HTR-8/SVneo (cell line): ENCODE measurements at regions not wholly inside any gene's neighbourhood (a gene's known extent, or its start where the extent isn't known, plus 50 kb on each side); places are given as distances from the start of the nearest gene placed in this dataset.

Source experiments
- DNase-seq: peaks from one replicate; pipeline ENCODE4 v3.0.0; 2011; ENCODE audit warnings: low spot score, mixed read lengths; ENCODE audit not compliant: insufficient read length
- FAIRE-seq: peaks from 2 replicates; lab custom pipeline; 2011; peaks lifted over from hg19 to GRCh38; lab: Jason Lieb, UNC

DNA sequence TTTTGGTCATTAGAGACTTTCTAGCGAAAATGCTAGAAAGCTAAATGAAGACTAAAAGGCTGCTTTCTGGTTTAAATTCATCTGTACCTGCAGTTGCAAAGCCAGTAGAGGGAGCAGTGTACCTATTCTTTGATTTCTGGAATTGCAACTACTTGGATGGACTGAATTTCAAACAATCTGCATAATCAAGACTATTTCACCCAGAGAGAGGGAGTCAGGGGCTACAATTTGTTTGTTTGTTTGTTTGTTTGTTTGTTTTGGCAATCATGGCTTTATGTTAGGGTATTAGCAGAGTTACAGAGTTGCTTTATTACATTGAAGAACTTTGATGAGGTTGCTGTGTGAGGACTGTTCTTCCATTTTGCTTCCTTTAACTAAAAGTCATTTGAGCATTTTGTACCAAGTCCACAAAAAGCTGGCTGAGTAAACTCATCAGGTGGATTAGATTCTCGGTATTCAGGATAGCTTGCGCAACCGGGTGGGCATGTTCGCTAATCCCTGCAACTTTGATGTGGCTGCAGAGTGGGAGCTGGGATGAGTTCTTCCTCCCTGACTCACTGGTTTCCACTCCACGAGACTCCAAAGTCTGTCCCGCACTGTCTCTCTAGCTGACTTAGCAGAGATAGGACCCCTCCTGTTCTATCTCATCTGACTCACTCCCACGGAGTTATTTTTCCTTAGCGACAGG lies 80.0 kb upstream of the TUT7 start:
- peak; percentile 53 for DNase-seq
- no peak for FAIRE-seq

DNA sequence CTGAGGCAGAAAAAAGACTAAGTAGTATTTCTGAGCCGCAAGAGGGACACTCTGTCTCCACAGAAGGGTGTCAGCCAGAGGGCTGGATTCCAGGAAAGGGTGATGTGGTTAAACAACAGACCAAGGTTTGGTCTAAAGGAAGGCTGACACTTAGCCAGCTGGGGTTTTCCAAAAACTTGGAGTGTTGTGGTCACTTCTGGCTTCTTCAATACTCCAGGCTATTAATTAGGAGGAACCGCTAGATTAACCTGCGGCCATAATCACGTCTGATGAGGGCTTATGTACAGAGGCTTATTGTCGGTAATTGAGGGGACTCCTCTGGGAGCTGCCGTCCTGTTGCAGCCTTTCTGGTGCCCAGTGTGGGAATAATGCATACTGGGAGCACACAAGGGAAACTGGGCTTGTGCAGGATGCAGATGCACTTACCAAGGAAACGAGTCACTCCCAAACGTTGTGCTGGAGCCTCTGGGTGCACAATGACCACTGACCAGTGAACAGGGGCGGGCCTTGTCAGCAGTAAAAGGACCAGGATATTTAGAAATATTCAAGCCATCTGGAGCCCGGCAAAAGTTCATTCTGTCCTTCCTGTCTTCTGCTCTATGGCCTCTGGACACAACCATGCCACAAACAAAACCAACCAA lies 70.2 kb upstream of the TUT7 start:
- DNase-seq, result no peak
- no peak for FAIRE-seq

DNA sequence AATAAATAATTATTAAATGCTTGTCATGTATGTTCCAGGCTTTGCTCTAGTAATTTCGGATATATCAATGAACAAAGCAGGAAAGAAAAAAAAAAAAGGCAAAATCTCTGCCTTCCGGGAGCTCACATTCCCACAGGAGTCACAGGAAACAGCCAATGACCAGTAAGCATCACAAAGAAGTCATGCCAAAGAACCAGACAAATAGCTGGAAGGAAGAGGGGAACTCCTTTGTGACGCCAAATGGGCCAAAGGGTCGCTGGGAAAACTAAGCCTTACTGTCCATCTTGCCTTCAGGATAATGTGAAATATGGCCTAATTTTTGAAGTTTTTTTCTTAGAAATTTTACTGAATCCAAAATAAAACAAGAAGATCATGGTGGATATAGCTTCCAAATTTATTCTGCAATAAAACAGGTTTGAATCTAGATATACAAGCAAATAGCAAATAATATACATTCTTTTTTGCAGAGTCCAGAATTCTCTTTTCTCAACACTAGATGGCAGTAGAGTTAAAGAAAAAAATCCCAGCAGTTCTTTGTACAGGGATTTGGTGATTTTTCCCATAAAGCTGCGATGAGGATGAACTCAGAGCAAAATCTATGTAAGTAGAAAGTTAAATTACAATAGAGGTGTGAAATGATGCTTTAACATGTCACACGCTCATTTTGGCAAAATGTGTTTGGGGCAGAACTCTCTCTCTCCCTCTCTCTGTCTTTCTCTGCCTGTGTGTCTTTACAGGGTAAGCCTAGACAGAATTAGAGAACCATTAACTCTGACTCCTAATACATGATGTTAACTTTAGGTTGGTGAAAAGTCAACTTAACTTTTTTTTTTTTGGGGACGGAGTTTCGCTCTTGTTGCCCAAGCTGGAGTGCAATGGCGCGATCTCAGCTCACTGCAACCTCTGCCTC lies 60.0 kb upstream of the TUT7 start:
- peak; percentile 31 for DNase-seq
- no peak for FAIRE-seq

DNA sequence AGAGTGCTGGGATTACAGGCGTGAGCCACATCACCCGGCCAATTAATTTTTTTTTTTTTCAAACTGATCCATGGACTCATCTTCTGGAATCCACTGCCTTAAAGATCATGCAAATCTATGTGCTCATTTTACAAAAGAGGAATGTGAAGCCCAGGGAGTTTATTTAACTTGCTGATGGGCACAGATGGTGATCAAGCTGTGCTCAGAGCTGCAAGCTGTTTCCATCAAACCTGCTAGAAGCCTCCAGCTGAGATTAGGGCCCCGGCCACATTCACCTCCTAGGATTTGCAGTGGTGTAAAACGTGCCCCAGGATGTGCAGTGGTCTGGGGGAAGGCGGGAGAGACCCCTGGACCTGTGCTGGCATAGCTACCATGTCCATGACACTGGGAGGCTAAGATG lies 56.1 kb upstream of the TUT7 start:
- DNase-seq (no peak), FAIRE-seq (no peak)

DNA sequence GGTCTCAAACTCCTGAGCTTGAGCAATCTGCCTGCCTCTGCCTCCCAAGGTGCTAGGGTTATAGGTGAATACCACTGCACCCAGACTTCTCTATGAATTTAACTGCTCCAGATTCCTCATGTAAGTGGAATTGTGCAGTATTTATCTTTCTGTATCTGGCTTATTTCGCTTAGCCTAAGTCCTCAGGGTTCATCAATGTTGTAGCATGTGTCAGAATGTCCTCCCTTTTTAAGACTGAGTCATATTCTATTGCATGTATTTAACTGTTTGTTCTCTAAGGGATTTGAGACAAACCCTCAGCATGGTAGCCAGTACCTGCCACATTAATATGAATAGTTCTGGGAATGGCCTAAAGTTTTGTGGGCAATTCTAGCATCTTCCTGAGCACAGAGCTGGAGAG lies 53.9 kb upstream of the TUT7 start:
- DNase-seq (no peak), FAIRE-seq (no peak)

DNA sequence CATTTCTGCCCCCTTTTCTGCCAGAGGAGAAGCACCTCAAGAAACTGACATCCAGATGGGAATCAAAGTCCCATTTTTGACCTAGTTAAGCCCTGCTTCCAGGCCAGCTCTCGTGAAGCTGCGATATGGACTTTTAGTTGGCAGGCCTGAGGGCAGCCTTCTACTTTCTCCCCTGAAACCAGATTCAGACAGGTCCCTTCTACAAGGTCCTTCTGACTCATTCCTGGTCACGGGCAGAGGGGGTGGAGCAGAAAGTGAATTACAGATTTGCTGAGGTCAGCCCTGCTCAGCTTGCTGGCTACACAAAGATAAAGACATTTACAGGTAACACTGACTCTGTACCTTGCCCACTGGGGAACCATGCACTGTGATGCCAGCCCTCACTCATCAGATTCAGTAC lies 52.8 kb upstream of the TUT7 start:
- DNase-seq, result peak; percentile 4
- no peak for FAIRE-seq

DNA sequence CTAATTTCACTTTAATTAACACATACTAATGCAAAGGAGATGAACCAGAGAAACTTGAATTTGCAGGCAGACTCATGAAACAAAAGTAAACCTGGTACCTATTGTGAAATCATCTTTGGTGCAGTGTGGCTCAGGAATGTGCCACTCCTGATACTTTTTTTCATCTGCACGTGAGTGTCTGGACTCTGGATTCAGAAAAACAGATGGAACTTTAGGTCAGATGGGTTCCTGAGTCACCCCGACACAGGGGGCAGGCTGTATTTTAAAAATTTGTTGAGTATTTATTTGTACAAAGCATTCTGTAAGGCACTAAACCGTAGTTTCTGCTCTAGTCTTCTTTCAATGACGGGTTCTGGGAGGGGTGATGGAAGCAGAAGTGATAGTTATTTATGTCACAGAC lies 52.2 kb upstream of the TUT7 start:
- FAIRE-seq, result no peak
- no peak for DNase-seq

DNA sequence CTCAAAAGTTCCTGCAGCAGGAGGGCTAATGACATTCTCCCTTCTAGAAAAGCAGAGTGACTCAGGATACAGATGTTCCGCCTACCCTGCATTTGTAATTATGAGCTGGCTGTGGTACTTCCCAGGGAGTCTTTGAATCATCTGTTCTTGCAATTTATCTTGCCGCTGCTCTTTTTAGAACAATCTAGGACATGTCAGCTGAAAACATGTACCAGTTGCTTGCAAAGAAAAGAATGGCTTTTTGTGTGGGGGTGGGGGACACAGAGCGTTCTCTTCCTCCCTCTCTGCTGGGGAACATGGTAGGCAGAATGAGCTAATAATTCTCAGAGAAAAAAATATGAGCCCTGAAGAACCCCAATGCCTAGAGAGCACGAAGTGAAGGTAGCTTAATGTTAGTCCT lies 51.7 kb upstream of the TUT7 start:
- peak; percentile 6 for DNase-seq
- no peak for FAIRE-seq

DNA sequence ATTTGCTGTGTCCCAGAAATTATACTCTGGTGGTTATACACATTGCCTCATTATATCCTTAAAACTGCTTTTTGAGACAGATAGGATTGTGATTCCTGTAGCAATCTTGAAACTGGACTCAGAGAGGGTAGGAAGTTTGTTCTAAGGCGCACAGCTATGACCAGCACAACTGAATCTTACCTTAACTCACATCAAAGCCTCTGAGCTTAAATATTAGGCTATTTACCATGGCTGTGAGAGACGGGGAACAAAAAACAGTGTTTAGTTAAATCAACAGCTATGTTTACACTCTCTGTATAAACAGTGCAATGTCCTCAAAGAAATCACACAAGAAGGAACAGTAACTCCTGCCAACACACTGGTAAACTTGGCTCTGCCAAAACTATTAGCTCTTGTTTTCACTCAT lies 50.9 kb upstream of the TUT7 start:
- no peak for FAIRE-seq

More for the DNA sequence above, 50.9 kb upstream of the TUT7 start:
- no peak for DNase-seq
